Inflammatory macrophage treated with lipopolysaccharide for 1 hour (primary cell): ENCODE measurements at regions not wholly inside any gene's neighbourhood (a gene's known extent, or its start where the extent isn't known, plus 50 kb on each side); places are given as distances from the start of the nearest gene placed in this dataset.

Source experiments
- DNase-seq, 2 donors: peaks; one replicate each; pipeline ENCODE4 v3.0.0-alpha.2; 2020 to 2022

DNA sequence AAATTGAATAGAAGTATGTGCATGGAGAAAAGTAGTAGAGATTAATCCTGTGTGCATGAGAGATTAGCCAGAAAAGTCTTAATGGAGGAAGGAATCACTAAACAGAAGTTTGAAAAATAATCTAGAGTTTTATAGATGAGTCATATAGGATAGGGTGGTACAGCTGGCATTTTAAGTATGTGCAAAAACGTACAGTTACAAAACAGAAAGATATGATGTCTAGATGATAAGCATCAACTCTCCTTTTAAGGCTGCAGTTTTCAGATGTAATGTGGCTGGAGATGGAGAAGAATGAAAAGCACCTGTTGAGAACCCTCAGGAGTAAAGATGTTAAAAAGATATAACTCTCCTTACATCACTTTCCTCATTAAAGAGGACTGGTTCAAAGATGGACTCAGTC lies 271.3 kb downstream of the STK31 start:
- DNase-seq = no peak

DNA sequence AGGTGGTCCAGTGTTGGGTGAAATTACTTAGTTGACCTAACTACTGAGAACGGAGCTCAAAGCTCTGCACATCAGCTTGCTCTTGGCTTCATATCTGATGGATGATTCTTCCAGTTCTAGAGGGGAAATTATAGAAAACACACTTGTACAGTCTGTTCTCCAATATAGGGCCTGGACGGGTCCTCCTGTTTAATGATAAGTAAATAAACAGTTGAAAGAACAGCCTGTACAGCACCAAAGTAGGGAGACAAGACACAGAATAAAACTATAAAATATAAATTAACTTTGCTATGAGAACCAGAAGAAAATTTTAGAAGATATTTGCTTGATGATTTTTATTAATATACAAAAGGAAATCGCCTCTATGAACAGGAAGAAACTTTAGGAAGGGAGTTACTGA lies 271.7 kb downstream of the STK31 start:
- DNase-seq = no peak

DNA sequence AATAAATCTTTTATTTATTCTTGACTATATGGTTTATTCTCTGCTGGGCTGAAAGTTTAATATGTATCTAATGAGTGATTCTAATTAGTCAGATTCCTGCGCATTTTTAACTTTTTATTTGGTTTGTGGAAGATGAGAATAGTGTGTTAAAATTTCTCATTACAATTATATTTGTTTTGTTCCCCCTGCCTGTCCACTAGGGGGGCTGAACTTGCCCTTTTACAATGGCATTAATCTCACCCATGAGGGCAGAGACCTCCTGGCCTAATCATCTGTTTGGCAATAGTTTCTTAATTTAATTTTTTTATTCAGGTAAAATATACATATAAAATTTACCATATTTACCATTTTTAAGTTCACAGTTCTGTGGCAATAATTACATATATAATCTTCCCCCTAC lies 278.5 kb upstream of the NPY start:
- DNase-seq = no peak

DNA sequence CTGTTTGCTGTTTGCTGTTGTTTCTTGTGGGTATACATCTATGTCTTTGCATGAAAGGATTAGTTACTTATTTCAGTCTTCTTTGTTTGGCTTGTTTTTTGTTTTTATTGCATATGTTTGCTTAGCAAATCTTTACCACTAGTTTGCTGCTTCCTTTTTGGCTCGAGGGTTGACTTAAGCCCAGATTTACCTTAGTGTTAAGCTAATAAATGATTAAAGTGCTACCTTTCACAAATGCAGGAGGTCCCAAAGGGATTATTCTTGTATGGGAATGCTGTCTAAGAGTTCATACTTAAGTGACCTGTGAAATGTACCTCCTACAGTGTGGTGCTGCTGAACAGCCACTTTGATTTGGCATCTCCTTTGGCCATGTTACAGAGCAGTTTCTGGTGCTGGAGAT lies 273.5 kb upstream of the NPY start:
- no peak for DNase-seq

DNA sequence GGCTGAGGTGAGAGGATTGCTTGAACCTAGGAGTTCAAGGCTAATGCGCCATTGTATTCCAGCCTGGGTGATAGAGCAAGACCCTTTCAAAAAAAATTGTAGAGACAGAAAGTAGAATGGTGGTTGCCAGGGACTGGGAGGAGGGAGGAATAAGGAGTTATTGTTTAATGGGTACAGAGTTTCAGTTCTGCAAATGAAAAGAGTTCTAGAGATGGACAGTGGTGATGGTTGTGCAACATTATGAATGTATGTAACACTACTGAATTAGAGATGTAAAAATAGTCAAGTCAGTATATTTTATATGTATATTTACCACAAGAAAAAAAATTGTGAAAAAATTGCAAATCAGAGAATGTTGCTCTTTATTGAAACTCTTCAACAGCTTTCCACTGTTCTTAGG lies 266.5 kb upstream of the NPY start:
- DNase-seq = peak in 1 of 2 donors; percentile 16

DNA sequence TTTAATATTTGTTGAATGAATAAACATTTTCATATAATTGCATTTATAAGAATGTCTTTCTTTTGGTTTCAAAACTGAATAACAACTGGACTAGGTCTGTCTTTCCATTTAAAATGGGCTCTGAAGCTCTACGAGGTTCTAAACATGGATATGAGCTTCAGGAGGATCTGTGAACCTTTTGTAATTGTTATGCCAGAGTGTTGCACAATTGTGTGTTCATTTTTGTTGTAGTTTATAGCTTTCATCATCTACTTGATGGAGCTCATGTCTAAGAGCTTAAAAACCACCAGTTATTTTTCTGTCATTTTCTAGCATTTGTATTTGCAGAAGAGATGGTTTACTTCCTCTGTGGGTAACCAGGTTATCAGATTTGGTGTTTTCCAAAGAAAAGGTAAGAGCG lies 265.7 kb upstream of the NPY start:
- DNase-seq = no peak

DNA sequence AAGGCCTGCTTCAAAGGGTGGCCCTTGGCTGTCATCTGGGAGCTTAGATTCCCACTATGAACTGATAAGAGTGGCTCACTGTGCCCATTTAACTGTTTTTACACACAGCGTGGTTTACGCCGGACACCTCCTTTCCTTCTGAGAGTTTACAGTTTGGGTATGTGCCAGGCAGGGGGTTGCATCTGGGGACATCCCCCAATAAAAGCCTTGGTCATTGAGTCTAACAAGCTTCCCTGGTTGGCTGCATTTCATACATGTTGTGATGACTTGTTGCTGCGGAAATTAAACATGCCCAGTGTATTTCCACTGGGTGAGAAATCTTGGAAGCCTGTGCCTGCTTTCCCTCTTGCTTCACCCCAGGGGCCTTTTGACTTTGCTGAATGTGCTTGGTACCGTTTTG lies 264.1 kb upstream of the NPY start:
- DNase-seq = no peak

GRCh38 chr7:24024276-24025068 lies 259.5 kb upstream of the NPY start:
- DNase-seq = no peak

DNA sequence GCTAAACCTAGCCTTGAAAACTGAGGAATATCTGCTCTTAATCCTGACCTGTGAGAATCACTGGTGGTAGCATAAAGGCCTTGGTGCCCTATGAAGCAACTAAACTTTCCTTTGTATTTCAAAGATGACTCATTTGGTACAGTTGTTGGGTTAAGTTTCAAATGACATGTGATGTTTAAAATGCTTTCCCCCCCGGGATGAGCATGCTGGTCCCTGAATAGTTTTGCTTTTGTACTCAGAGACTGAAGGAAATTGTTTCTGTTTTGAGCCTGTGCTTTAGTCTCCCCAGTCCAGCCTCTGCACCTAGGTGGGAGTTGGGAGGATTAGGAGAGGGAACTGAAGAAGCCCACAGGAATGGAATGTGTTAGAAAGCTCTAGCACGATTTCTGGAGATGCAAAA lies 258.9 kb upstream of the NPY start:
- DNase-seq = no peak

- no peak for DNase-seq
These were observed 258.2 kb upstream of the NPY start for GRCh38 chr7:24025765-24026164.

DNA sequence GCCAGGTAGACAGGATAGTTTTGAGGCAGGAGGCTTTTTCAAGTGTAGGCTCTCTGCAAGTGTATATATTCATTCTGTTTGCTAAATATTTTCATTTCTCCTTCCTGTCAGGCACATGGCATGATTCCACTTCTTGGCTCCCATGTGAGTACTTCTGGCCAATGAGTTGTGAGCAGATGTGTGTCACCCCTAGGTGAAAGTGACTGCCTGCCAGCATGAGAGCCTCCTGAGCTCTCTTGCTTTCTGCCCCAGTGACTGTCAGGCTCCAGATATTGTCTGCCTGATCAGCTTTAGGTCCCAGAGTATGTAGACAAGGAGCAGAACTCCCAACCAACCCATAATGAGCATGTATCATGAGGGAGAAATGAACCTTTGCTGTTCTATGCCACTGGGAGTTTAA lies 257.6 kb upstream of the NPY start:
- DNase-seq = no peak

DNA sequence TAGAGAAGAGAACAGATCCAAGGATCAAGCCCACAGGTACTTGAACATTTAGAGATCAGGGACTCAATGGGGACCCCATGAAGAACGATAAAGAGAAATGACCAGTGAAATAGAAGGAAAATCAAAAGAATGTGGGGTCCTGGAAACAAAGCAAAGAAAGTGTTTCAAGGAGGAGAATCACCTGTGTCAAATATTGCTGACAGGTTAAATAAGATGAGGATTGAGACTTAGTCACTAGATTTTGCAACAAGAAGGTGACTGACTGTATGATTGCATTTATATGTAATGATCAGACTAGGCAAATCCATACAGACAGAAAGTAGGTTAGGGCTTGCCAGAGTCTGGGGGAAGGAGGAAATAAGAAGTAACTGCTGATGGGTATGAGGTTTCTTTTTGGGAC lies 254.9 kb upstream of the NPY start:
- no peak for DNase-seq

DNA sequence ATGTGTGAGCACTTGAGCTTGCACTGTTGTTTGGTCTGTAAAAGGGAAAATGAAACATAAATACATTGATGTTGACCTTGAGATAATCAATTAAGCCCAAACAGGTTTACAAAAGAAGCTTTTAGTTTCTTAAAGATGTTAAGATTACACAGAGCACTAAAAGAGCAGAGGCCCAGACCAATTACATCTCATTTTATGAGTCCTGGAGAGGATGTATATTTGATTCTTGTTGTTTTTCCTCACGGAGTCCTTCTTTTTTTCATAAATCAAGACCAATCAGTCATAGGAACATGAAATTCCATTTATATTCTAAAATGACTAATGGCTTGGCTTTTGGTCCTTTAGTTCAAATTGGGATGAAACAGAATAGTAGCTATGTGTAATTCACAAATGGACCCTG lies 249.7 kb upstream of the NPY start:
- DNase-seq = no peak

GRCh38 chr7:24035366-24036032 lies 248.5 kb upstream of the NPY start:
- no peak for DNase-seq

GRCh38 chr7:24036033-24036412 lies 248.0 kb upstream of the NPY start:
- no peak for DNase-seq

DNA sequence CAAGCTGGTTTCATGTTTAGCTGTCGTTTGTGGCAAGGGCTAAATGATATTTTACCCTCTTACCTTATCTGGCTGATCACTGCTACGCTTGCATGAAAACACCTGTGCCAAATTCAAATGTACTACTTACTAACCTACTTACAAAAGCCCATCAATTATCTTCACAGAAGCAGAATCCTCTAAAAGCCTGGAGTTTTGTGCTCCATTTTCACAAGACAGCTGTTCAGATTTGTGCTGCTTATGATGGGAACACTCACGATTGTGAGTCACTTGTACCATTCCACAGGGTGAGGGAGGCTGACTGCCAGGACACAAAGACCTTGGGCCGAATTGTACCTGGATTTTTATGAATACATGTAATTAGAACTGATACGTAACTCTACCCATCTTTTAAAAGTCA lies 245.0 kb upstream of the NPY start:
- no peak for DNase-seq

GRCh38 chr7:24039991-24040624 lies 243.9 kb upstream of the NPY start:
- DNase-seq = no peak

DNA sequence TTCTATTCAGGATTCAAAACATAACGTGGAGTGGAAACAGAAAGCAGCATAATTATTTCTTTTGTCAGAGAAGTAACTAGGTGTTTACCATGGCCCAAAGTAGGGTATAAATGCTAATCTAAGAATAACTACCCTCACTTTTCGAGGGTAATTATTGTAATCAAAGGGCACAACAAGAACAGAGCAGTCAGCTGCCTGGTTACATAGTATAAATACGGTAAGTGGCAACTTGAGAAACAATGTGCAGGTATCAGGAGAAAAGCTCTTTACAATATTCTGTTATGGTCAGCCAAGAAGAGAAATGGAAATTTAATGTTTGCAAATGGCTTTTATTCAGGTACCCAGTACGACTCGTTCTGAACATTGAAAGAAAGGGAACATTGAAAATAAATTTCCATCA lies 242.0 kb upstream of the NPY start:
- DNase-seq = no peak

- no peak for DNase-seq
These were observed 234.7 kb upstream of the NPY start for GRCh38 chr7:24049296-24049695.

DNA sequence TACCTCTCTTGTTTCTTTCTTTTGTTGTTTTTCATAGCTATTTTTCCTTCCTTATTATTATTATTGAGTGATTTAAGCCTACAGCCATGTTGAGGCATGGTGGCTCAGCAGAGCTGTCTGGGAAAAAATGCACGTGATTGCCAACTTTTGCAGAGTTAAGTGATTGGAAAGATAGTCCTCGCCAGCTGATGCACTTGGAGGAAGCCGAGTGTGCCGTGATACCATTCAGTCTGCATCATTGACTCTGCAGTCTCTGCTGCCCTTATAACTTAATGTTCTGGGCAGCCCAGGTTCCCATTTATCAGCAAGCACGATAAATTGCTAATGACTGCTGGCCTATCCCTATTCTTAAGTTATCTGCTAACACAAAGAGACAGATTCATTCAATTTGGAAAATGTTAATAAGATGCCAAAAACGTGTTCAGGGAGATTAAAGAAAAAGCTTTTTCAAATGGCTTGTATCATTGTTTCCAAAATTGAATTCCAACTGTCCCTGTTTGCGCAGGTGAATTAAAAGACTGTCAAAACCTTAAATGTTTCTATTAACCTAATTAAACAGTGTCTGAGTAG lies 232.9 kb upstream of the NPY start:
- no peak for DNase-seq

- DNase-seq = no peak
These were observed 232.3 kb upstream of the NPY start for GRCh38 chr7:24051651-24052050.

- no peak for DNase-seq
These were observed 231.3 kb upstream of the NPY start for GRCh38 chr7:24052572-24053260.

DNA sequence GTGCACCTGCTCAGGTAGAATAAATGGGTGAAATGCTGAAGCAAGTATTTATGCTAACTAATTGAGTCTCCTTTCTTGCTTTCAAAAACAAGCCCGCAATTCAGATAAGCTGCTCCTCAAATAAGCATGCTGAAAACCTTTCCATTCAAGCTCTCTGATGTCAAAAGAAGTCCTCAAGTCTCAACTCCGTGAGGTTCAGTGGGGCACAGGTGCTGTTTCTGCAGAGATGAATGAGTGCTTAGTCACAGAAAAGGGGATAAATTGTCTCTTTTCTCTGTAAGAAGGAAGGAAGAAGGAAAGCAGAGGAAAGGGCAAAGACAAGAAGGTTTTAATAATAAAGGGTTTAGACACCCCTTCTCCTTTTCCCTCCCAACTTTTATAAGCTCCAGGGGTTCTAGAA lies 229.8 kb upstream of the NPY start:
- no peak for DNase-seq
